GM21717 (cell line): ENCODE measurements at regions not wholly inside any gene's neighbourhood (a gene's known extent, or its start where the extent isn't known, plus 50 kb on each side); places are given as distances from the start of the nearest gene placed in this dataset.
A peak's percentile ranks its signal among the peaks of the same experiment; 100 is the strongest.

ENCODE experiments used
- ATAC-seq: cut with Tn5 transposase; IDR thresholded peaks from one replicate; pipeline ENCODE4 v1.9.1; 2021; ENCODE audit warnings: mild to moderate bottlenecking, moderate library complexity; ENCODE audit not compliant: unreplicated experiment

DNA sequence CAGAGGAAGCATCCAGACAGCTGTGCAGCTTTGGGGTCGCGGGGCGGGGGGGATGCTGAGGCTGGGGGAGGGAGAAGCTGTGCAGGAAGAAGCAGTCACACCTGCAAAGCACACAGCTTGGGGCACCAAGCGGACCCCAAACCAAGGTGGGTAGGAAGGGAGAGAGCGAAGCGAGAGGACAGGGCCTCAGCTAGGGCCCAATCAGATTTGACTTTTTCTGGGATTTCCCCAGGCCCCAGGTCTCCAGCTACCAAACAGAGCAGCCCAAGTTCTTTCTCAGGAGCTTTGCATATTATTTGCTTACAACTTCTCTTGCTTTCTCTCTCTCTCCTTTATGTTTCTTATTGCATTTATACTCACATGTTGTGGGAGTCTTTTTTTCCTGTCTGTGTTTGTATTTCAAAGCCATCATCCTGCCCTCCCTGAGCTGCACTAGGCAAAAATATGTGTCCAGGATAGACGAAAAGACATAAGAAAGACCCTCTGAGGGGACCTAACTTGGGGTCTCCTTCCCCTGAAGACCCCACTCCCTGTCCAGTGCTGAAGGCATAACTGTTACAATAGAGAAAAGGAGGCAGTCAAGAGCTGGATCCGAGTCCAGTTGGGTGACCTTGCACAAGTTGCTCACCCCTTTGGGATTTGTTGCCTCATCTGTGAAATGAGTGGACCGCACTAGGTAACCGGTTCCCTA is 50.6 kb upstream of the SMNDC1 start:
- ATAC-seq = peak; percentile 36

DNA sequence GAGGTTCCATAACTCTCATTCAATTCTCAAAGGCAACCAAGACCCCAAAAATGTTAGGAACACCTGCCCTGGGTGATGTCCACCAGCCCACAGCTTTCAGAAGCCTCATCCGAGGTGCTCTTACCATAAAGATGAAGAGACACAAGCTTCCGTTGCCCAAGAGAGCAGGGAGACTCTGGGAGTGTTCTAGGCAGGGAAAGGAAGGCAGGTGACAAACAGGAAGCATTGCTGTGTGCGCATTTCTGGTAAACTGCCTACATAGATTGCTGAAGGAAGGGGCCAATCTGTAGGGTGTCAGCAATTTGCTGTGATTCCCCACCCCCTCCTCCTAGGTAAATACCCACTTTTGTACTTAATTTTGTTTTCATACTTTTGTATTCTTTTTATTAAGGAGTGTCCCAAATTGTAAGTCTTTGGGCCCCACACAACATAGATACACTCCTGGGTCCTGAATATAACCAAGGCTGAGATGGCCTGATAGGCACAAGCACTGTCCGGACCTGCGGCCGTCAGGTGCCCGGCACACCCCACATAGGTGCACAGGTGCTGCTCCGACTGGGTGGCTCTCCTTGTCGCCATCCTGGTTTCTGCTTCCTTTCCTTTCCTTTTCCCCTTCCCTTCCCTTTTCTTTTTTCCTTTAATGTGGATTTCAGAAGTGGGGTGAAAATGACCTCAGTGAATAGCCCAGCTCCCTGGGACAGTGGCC is 51.4 kb upstream of the SMNDC1 start:
- ATAC-seq = peak; percentile 19

DNA sequence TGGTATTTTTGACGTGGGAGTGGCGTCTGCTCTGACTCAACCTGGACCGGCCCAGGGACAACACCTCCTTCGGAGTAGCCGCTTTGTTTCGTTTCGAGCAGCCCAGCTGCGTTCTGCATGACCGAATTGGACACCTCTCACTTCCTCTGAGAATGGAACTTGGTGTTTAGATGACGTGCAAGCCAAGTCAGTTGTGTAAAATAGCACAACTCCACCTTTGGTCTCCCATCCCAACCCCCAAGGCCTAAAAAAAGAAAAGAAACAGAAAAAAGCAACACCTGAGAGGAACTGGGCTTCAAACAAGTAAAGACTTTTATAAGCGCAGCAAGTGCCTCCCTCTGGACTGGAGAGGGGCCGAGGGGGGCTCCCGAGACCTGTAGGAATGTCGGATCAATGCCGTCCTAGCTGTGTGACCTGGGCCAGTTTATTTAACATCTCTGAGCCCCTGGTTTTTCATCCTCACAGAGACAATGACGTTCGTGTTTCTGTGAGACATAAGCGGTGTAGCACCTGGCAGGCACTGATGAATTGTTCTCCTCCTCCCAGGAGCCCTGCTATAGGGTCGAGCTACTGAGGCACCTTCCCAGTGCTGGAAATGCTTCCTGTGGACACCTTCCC is 52.0 kb upstream of the SMNDC1 start:
- peak; percentile 78 for ATAC-seq

DNA sequence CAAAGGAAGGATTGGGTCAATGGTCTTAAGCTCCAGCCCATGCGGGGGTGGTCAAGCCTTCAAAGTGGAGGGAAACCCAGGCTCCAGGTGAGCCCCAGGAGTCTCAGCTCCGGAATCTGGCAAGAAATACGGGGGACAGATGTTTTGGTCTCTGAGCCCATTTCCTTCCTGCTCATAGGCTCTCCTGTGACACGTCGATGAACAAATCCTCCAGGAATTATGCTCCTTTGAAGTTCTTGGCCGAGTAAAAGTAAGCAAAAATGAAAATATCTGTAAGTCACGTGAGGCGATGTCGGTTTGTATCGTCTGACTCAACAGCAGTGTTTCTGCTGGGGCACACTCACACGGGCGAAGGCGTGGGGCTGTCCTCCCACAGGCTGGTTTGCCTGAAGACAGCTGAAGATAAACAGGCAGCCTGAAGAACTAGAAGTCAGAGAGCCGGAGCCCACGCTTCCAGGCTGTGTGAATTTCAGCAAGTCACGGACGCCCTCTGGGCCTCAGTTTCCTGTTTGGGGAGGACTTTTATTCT is 52.6 kb upstream of the SMNDC1 start:
- ATAC-seq = peak; percentile 32

DNA sequence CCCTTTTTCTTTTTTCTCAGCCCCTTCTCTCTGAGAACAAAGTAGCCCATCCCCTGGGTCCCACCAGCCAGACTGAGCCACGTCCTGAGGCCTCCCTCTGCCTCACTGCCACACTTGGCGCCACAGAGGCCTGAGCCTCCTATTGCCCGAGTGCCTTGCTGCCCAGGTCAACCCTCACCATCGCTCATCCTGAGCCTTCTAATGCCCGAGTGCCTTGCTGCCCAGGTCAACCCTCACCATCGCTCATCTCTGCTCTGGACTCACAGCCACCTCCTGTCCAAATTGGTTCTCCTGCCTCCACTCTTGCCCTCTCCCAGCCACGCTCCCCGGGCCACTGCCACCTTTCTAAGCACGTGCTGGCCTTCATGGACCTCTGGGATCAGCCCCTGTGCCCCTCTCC is 53.2 kb upstream of the SMNDC1 start:
- no peak for ATAC-seq

DNA sequence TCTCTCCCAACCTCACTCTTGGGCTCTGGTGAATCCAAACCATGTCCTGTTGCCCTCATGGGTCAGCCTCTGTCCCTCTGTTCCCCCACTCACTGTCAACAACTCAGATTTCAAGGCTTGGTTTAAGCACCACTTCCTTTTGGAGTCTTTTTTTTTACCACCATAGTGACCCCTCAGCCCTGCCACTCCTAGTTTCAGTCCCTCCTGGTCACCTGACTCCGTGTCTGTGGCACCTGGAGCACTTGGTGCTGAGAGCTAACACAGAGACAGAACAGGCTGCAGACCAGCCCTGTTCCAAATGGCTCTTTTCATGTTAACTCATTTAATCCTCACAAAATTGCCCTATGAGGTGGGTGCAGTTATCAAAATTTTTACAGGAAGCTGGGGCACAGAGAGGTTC is 53.6 kb upstream of the SMNDC1 start:
- no peak for ATAC-seq

DNA sequence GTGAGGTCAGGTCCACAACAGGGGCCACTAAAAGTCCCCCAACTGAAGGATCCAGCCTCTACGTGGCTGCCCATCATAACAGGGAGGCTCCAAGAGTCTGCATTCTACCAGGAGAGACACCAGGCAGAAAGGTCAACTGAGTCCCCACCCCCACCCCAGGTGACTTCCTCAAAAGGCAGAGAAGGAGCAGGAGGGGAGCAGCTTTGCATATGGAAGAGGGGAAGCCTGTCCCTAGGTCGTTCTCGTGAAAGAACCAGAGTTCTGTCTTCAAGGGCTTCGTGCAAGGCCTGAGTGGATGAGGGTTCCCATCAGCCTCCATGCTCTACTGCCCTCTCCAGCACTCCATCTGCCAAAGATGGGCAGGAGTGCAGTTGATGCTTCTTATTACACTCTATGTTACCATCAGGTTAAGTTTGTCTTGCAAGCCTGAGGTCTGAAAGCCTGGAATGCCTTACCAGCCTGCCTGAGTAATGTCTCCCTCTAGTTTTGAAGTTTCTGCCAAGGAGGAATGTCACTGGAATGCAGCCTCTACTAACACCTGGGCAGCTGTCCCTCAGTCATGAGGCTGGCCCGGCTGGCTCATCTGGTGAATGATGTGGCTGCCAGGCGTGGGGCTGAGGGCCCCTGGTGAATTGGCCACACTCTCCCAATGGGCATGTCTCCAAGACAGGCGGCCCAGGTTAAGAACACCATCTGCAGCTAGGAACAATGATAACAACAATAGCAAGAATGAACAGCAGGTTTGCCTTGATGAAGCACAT is 54.3 kb upstream of the SMNDC1 start:
- ATAC-seq = no peak

DNA sequence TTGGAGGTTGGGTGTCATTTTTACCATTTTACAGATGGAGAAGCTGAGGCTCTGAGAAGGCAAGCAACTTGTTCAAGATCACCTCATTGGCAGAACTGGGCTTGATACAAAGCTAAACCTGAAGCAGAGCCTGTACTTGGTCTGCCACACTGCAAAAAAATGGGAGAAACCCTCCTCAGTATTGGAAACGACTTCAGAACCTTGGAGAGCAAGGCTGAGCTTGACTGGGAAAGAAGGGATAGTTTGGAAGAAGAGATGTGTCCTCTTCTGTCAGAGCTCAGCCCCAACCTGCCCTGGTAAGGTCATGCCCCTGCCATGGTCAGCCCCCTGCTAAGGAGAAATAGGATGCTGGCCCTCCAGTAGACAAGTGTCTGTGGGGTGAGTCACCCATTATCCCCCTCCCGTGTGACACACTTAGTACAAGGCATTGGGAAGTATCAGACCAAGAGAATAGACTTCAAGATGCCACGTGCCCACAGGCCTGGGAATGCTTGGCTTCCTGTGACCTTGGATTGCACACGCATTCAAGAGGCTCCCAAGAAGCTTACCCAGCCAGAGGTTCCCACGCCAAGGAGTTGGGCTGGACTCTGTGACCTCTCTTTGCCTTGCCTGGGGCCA is 56.2 kb upstream of the SMNDC1 start:
- ATAC-seq = no peak

DNA sequence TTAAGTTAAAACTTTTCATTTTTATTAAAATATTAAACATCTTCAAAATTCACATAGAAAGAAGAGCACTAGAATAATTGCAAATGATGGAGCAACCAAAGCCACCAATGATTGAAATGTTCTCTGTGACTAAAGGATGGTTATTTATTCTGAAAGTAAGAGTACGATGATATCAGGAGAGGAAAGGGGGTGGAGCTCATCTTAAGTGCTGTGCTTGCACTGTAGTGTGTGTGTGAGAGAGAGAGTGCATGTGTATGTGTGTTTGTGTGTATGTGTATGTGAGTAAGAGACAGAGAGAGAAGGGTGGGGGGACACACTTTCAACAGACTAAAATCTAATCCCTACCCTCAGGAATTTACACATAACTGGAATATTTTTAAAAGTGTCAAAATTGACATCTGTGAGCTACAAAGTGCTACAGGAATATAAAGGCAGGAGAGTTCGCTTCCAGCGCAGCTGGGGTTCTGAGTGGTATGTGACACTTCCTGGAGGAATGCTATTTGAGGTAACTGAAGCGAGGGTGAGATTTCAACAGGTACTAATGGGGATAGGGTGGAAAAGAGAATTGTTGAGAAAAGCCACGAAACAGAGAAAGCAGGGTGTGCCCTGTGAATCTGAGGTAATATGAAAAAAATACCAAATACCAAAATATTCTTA is 57.2 kb upstream of the SMNDC1 start:
- ATAC-seq = no peak

DNA sequence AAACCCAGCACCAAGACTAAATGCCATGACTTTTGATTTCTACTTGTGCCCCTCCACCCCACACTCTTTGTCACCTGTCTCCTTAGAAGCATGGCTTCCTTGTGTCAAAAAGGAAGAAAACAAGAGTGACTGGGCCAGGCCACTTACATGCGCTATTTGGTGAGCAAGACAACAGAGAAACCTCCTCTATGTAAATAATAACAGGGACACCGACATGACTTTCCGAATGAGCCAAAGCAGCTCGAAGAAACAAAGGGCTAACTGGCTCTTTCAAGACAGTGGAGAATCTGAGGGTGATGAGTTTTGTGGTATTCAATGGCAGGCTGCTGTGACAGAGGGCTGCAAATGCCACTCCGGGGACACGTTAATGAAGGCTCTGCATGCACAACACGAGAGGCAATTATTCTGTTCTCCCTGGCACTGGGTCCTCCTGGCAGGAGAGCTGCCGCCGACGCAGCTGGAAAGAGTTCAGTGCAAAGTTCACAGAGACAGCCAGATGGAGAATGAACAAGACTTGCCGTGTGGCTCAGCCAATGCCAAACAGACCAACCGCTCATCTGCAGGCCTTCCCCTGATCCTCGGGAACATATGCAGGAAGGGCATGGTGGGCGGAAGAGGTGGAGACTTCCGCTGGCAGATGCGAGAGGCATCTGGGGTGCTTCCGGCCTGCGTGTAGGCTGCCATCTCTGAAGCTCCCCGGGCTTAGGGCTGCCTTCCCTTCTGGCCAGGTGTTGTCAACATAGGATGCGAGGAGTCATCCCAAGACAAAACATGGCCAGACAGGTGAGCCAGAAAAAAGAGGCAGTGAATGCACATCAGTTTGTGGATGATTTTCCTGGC is 59.1 kb upstream of the SMNDC1 start:
- ATAC-seq = no peak

DNA sequence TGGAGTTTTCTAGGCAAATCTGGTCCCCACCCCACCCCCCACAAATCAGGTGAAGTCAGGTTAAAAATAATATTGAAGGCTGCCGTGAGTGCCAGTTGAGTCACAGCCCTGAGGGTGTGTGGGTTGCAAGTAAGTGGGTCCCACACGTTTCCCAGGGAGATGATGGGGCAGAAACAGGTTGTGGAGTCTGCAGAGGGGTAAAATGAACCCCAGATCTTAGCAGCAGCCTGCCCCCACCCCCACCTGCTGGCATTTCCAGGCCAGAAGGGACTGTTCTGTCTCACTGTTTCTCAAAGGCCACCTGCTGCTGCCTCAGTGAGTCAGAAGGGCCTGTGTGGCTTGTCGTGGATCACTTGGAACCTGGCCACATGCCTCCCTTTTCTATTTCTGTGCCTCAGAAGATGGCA is 59.8 kb upstream of the SMNDC1 start:
- ATAC-seq = no peak

DNA sequence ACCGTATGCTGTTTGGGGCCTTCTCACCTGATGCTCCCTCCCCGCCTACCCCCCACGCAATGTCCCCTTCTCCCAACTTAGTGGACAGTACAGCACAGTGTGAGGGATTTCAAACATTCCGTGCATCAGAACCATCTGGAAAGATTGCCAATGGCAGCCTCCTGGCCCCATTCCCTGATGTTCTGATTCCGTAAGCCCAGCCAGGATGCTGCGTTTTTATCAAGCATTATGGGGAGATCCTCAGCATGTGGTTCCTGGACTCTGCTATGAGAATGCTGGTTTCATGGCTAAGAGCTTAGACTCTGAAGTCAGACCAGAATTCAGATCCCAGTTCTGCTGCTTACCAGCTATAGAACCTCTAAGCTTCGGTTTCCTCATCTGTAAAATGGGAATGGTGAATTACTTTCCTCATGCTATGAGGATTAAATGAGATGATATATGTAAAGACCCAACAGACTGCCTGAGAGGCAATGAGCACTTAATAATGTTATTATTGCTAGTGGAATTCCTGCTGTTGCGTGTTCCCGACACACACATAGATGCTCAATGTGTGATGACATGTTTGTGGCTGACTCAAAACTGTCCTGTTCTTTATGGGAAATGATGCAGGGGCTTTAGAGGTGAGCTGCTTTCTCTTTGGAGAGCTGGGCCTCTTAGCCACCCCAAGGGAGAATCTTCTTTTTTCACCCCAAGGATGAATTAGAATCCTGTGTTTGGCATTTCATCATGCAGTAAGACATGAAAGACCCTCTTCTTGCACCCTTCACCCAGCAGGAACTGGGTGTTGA is 60.8 kb upstream of the SMNDC1 start:
- ATAC-seq = no peak

DNA sequence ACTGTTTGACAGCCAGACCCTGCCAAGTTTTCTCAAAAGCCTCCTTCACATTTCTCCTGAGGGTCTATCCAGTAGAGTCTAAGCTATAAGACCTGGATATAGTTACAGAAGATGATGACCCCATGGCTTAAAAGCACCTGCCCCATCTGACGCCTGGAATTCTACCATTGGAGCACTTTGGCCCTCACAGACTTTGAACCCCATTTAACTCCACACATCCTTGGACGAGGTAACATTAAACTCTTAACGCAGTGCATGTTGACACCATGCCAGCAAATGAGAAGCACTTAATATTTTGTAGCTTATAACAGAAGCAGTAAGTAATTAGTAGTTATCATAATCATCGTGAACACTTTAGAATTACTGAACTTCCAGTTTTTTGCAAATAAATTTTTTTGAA is 61.9 kb upstream of the SMNDC1 start:
- ATAC-seq = no peak

DNA sequence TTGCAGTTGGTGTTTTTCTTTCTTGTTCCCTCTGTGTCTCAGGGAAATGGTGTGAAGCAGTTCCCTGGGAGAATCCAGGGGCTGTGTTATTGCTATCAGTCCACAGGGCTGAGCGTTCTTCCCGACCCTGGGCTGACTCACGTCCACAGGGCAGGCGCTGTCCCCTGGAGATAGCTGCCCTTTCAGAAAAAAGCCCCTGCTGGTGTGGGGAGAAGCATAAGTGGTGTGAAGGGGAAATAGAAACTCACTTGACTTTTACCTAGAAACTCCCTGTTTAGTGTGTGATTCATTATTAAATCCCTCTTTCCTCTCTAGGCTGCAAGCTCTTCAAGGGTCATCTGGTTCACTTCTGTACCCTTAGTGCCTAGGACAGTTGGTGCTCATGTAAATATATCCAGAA is 63.3 kb upstream of the SMNDC1 start:
- peak; percentile 39 for ATAC-seq

DNA sequence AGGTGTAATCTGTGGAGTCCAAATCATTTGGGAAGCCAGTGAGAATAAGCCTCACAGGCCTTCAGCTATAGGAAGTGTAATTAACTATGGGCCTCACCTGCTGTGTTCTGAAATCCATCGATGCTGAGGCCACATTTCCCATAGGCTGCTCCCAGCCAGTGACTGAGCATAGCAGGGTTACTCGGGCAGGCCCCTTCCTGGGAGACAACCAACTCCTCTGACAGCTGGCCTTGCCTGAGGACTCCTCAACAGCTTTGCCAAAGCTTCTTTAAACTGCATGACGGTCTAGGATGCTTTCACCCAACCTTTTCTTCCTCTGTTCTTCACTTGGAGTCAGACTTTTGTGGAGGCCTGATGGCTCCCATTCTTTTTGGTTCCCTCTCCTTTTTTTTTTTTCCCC is 63.8 kb upstream of the SMNDC1 start:
- no peak for ATAC-seq

DNA sequence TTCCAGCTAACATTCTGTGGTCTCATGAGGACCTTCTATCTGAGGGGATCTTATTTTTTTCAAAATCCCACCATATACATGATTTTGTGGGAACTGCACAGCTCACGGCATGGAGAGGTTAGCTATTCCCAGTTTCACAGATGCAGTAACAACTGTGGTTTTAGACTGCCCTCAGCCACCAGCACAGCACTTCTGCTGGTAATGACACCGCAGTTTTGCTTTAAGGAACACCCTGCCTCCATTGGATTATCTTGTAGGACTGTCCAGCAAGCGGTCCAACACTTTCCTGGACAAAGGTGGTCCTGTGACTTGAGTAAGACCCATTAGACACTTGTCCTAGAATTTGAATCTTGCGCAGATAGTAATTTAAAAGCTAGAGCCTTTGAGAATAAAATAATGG is 65.3 kb upstream of the SMNDC1 start:
- ATAC-seq = no peak

DNA sequence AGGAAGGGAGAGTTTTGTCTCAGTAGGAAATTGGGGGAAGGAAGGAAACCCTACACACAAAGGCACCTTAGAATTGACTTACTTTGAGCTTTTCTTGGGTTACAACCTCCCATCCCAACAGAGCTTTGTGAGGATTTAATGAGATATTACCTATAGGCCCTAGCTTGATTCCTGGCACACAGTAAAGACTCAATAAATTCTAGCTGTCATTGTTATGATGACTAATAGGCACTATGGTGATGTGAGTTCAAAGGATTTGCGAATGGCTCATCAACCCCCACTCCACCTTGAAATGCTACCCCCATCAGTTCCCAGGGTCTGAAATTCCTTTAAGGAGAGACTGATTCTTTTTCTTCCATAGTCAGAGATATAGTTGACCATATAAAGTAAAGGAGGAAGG is 67.9 kb upstream of the SMNDC1 start:
- no peak for ATAC-seq

DNA sequence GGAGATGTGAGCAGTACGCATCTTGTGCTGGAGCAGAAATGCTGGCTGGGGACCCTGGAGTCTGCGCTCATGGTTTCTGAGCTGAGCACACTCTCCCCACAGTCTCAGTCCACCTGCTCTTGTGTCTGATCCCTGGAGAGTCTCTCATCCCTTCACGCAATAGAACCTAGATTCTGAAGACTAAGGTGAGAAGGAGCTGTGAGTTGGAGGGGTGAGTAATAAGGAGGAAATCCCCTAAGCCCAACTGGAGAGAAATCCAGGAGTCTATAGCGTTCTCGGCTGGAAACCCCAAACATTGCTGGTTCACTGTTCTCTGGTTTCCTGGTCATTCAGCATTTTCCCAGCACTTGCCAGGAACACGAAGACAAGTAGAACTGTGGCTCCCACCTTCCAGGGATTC is 68.3 kb upstream of the SMNDC1 start:
- no peak for ATAC-seq
